ENCODE measurements at regions not wholly inside any gene's neighbourhood (a gene's known extent, or its start where the extent isn't known, plus 50 kb on each side); places are given as distances from the start of the nearest gene placed in this dataset.

DNA sequence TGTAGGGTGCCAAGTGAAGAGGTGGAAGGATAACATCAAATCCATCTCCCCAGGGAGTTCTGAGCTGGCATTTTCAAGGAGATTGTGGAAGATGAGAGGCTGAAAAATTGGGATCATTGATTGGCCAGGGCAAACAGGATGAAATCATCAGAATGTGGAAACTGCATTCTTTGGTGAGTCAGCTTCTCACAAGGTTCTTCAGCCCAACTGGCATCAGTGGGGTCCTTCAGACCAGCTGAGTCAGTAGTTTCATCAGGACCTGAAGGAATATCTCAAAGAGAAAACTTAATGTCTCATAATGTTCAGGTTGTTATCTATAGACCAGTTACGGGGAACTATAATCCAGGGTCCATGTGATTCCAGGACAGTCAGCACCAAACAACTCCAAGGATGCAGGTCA, 195.8 kb downstream of the HAO1 start:
- Histone ChIP-seq H3K27ac (ENCODE audit: low read depth) (no peak overlapping the region), H3F3A (replicated peaks; ENCODE audit: low read depth) (no peaks in the 10 kb centered on the region), H2AFZ (no peak overlapping the region), H3K9me2 (ENCODE audit: insufficient read depth) (peaks cover 15% of the 10 kb centered on the region; the same call in 1 of the 2 replicates), H4K20me1 (replicated peaks; ENCODE audit: insufficient read depth) (no peaks in the 10 kb centered on the region), H3K36me3 (ENCODE audit: insufficient read depth) (no peaks in the 10 kb centered on the region), H3K79me2 (replicated peaks; ENCODE audit: insufficient read depth) (no peaks in the 10 kb centered on the region), H3K4me2 (no peak overlapping the region), H3K27me3 (ENCODE audit: insufficient read depth) (no peaks in the 10 kb centered on the region), H3K4me3 (no peak overlapping the region), H3K4me1 (ENCODE audit: insufficient read depth) (no peaks in the 10 kb centered on the region)
- Mint-ChIP-seq H3K36me3 (ENCODE audit: low read depth) (no peaks in the 10 kb centered on the region), H3K27ac (no peak overlapping the region), H3K4me3 (no peak overlapping the region), H3K4me1 (no peaks in the 10 kb centered on the region), H3K27me3 (ENCODE audit: insufficient read depth, low read depth, poor library complexity) (no peaks in the 10 kb centered on the region), H3K9me3 (no peaks in the 10 kb centered on the region)
- TF ChIP-seq, protein P1, sequence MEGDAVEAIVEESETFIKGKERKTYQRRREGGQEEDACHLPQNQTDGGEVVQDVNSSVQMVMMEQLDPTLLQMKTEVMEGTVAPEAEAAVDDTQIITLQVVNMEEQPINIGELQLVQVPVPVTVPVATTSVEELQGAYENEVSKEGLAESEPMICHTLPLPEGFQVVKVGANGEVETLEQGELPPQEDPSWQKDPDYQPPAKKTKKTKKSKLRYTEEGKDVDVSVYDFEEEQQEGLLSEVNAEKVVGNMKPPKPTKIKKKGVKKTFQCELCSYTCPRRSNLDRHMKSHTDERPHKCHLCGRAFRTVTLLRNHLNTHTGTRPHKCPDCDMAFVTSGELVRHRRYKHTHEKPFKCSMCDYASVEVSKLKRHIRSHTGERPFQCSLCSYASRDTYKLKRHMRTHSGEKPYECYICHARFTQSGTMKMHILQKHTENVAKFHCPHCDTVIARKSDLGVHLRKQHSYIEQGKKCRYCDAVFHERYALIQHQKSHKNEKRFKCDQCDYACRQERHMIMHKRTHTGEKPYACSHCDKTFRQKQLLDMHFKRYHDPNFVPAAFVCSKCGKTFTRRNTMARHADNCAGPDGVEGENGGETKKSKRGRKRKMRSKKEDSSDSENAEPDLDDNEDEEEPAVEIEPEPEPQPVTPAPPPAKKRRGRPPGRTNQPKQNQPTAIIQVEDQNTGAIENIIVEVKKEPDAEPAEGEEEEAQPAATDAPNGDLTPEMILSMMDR (conservative IDR thresholded peaks at IDR 0.05; ENCODE audit: low read depth in 2 of 2) = no peak
- TF ChIP-seq ZNF462 (CRISPR knock-in tag; IDR thresholded peaks at IDR 0.05) = no peak
- no peak for TF ChIP-seq ZNF331 (CRISPR knock-in tag; IDR thresholded peaks at IDR 0.05; ENCODE audit: low read depth)
- TF ChIP-seq ZNF114 (CRISPR knock-in tag; IDR thresholded peaks at IDR 0.05) = no peak
- TF ChIP-seq CREB1 (CRISPR knock-in tag; IDR thresholded peaks at IDR 0.05; ENCODE audit: low read depth) = no peak
- DNase-seq (ENCODE audit: low spot score) (no peak), ATAC-seq (no peak)

Data from GM23338 (cell line).